Kidney tubule cell (primary cell): ENCODE measurements at regions not wholly inside any gene's neighbourhood (a gene's known extent, or its start where the extent isn't known, plus 50 kb on each side); places are given as distances from the start of the nearest gene placed in this dataset.
A peak's percentile ranks its signal among the peaks of the same experiment; 100 is the strongest.

Experiments used
- DNase-seq: peaks from one replicate; pipeline ENCODE4 v3.0.0-alpha.2; 2018; ENCODE audit warnings: low spot score

- no peak for DNase-seq
Observed at GRCh38 chr4:38230821-38231563, 270.8 kb downstream of the PTTG2 start.

DNA sequence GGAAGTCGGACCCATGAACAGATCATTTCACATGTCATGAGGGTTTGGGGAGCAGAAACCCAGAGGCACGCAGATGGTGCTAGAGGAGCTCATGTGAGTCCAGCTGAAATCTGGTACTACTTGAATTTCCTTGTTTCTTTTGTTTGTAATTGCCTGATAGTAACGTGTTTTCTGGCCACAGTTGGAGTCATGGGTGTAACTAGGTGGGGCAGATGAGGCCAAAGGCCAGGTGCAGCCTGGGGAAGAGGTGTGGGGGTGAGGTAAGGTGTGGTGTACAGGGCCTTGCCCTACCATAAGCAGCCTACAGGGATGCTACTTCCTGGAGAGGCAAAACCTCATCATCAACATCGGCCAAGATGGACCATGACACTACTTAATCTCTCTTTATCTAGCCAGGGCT, 271.4 kb downstream of the PTTG2 start:
- DNase-seq = no peak

GRCh38 chr4:38232741-38233140, 272.5 kb downstream of the PTTG2 start:
- DNase-seq = no peak

DNA sequence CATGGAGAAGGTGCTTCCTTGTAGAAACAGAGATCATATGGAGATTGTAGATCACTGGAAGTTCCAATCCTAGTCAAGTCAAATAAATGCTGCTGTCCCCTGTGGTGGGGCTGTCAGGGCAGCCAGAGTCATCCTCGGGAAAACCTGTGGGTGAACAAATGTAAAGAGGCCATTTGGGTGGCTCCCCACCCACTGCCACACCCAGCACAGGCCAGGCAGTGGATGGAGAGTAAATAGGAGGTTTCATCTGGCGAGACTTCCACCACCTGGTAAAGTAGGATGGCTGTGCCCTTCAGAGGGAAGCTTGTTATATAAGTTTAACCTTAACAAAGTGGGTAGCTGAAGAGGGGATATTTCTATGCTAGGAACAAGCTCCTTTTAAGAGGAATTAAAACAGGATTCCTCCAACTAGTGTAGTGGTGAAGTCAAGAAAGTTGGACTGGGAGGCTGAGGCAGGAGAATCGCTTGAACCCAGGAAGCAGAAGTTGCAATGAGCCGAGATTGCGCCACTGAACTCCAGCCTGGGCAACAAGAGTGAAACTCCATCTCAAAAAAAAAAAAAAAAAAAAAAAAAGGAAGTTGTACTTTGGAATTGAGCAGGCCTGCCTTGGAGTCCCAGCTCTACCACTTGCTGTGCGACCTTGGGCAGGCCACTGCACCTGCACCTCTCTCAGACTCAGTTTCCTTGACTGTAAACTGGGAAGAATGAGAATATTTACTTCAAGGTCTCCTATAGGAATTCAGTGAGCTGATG, 273.7 kb downstream of the PTTG2 start:
- DNase-seq = no peak

DNA sequence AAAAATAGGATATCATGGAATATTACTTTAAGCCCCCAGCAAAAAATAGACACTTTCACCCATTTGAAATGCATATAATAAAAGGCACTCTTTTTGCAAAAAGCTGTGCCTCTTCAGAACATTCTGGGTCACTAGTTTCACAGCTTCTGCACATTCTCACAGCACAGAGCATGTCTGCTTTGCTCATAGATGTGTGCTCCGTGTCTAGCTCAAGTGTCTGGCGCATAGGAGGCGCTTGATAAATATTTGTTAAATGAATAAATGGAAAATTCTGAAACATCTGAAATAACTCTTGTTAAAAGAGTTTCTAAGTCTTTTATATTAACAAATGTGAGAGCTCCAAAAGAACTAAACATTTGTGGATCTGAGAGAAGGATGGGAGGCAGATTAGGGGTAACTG, 275.2 kb downstream of the PTTG2 start:
- no peak for DNase-seq

GRCh38 chr4:38236003-38236402, 275.8 kb downstream of the PTTG2 start:
- DNase-seq = no peak

- DNase-seq = no peak
Observed at GRCh38 chr4:38236503-38236902, 276.3 kb downstream of the PTTG2 start.

DNA sequence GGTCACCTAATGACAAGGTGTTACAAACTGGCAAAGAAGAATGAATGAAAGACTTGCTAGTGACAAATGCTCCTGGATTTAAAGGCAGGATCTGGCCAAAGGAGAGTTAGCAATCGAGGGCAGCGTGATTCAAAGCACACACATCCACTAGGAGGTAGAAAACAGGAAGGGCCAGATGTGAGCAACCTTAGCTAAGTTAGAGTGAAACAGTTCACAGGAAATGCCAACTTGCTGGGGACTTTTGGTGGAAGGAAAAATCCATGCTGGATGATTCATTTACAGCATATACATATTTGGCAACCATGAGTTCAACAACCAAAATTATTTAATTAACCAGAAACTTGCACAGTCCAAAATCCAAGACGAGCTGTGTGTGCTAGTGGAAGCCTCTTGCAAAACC, 276.9 kb downstream of the PTTG2 start:
- DNase-seq = peak; percentile 83

GRCh38 chr4:38241541-38241940, 281.3 kb downstream of the PTTG2 start:
- peak; percentile 19 for DNase-seq

GRCh38 chr4:38242101-38242500, 281.9 kb downstream of the PTTG2 start:
- no peak for DNase-seq

DNA sequence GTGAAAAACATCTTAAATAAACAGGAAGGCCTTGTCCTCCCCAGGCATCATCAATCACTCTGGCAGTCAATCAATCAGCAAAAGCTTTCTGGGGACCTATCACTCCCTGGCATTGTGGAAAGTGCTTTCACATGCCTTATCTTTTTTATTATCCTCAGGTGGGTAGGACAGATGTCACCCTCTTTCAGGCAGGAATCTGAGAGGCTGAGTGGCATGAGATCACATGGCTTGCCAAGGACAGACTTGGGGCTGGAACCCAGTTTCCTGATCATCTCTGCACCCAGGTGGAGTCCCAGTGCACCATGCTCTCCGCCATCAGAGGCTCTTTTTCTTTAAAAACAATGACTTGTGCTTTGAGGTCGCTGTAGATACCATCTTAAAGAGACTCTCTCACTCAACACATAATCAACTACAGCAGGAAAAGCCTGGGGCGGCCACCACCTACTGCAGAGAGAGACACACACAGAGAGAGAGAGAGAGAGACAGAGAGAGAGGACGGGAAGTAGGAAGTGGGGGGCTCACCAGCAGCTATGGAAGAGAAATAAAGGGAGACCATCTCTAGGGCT, 282.7 kb downstream of the PTTG2 start:
- DNase-seq = no peak

- no peak for DNase-seq
Observed at GRCh38 chr4:38243388-38244053, 283.3 kb downstream of the PTTG2 start.

GRCh38 chr4:38254825-38255224, 294.6 kb downstream of the PTTG2 start:
- no peak for DNase-seq

DNA sequence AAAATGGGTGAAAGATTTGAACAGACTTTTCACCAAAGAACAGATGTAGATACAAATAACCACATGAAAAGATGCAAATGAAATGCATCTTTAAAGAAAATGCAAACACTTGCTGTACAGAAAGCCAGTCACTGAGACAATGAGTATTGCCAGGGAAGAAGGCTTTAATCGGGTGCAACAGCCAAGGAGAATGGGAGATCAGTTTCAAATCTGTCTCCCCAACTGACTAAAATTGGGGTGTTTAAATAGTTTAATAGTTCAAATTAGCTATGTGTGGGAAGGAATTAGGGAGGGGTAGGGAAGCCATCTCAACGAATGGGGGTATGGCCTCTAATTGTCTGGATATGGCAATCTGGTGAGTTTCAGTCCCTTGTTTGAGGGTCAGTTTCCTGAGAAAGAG, 295.4 kb downstream of the PTTG2 start:
- no peak for DNase-seq

DNA sequence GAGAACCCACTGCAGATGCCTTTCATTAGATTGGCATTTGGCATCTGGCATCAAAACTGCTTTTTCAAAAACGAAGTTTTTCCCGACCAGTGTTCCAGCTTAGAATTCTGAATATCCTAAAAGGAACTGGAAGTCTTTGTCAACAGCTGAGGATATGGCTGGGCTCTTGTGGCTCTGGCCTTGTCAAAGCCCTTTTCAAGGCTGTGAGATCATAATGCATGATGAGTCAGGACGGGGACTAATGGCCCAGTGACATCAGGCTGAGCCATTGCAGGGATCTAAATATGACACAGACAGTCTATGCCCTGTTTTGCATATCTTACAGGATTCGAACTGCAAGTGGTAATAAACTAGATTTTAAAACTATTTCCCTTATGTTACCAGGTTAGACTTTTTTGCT, 306.4 kb downstream of the PTTG2 start:
- DNase-seq = peak; percentile 87

DNA sequence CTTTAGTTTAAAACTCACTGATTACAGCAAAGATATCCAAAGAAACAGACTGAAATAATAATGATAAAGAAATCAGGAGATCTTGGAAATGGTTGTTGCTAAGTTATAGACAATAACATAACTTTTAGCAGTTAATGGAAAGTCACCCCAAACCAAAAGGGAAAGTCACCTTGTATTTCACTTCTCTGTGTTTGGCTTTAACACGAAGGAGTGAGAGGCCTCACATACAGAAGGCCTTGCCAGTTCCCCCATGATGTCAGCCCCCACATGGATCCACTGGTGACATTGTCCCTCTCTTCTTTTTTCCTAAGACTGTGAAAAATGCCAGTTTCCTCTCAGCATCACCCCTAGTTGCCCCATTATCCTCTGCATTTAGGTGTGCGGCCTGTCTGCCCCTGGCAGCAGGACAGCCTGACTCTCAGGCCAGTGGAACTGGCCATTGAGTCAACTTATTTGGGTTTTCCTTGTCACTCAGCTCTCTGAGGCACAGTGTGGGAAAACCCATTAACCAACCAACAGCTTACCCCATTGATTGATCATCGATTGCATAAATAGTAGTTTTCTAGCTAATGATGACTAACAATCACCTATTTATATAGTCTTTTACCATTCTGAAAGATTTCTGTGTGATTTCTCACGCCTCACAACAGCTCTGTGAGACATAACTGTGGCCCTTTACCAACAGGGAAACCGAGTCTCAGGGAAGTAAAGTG, 308.1 kb downstream of the PTTG2 start:
- DNase-seq = no peak

DNA sequence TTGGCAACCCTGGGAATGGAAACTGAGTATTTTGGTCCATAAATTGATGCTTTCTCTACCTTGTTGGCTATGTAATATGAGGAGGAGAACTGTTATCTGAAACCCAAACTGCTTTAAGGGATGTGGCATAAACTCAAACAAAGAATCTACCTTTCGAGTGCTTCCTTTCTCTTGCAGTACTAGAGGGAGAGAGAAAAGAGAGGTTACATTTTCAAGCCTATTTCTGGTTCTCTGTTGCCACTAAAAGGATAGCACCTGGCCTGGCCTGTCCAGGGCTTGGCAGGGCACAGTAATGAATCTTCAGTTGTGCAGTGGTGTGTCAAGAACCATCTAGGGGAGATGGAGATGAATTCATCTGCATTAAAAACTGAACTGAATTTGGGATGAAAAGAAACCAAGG, 308.6 kb downstream of the PTTG2 start:
- DNase-seq = no peak

DNA sequence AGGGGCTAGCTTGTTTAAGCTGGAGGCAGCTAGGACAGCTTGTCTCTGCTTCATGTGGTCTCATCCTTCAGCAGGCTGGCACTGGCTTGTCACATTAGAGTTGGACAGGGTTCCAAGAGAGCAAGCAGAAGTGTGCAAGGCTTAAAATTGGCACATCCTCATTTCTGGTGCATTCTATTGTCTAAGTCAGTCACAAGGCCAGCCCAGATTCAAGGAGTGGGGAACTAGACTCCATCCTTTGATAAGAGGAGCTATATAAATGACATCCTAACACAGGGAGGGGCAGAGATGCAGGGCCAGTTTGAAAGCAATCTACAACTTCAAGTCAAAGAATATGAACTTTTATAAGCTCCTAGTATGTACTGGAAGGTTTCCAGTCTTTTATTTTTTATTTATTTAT, 313.2 kb downstream of the PTTG2 start:
- DNase-seq = no peak

GRCh38 chr4:38275331-38276100, 315.3 kb downstream of the PTTG2 start:
- peak; percentile 84 for DNase-seq

DNA sequence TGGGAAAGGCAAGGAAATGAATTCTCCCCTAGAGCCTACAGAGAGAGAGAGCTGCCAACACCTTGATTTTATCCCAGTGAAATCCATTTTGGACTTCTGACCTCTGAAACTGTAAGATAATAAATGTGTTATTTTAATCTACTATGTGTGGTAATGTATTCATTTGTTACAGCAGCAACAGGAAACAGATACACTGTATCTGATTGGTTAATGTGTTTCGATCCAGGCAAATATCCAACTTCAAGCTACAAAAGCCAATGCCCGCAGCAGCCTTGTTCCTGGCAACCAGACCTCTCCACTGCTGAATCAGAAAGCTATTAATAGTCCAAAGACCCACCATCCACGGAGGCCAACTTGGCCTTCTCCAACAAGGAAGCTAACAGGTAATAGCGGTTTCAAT, 318.1 kb downstream of the PTTG2 start:
- no peak for DNase-seq

DNA sequence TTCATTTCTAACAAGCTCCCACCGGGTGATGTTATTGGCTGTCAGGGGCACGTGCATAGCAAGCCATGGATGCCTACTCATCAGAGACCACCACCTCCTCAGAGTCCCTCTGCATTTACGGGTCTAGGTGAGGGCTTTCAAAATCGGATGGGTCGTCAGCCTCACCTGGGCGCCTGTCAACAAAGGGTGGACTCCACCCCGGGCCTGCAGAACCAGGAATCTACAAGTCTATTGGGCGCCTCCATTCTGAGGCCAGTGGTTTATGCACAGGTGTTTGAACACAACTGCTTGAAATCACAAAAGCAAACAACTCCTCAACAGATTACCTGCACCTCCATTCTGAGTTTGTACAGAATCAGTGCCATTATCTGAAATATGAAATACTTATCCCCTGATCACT, 318.9 kb downstream of the PTTG2 start:
- no peak for DNase-seq
